MV-4-11 (cell line): ENCODE measurements at regions not wholly inside any gene's neighbourhood (a gene's known extent, or its start where the extent isn't known, plus 50 kb on each side); places are given as distances from the start of the nearest gene placed in this dataset.
A peak's percentile ranks its signal among the peaks of the same experiment; 100 is the strongest.
"Not testable (repeated sequence)": the region's sequence is repeated elsewhere in the genome, so short reads cannot be mapped to it uniquely, and the experiment has no call there.

Experiments used
- DNase-seq: peaks from one replicate; lab custom pipeline; 2025; lab: John Stamatoyannopoulos, UW

GRCh38 chrX:38940547-38940946 is 139.3 kb downstream of the MID1IP1 start:
- DNase-seq: no peak

- DNase-seq: peak; percentile 0
Measured at GRCh38 chrX:38941675-38942074, 140.4 kb downstream of the MID1IP1 start.

- no peak for DNase-seq
Measured at GRCh38 chrX:38943120-38943519, 141.9 kb downstream of the MID1IP1 start.

GRCh38 chrX:38948046-38948445 is 146.8 kb downstream of the MID1IP1 start:
- DNase-seq: no peak

GRCh38 chrX:38954520-38954919 is 153.3 kb downstream of the MID1IP1 start:
- DNase-seq: no peak

- DNase-seq: no peak
Measured at GRCh38 chrX:38959736-38960135, 158.5 kb downstream of the MID1IP1 start.

GRCh38 chrX:38960137-38960536 is 158.9 kb downstream of the MID1IP1 start:
- no peak for DNase-seq

- no peak for DNase-seq
Measured at GRCh38 chrX:38961936-38962335, 160.7 kb downstream of the MID1IP1 start.

GRCh38 chrX:38963244-38963643 is 162.0 kb downstream of the MID1IP1 start:
- DNase-seq: not testable (repeated sequence)

- DNase-seq: no peak
Measured at GRCh38 chrX:38965888-38966287, 164.6 kb downstream of the MID1IP1 start.

GRCh38 chrX:38968344-38969216 is 167.3 kb downstream of the MID1IP1 start:
- DNase-seq: no peak

GRCh38 chrX:38970074-38970473 is 168.8 kb downstream of the MID1IP1 start:
- no peak for DNase-seq

GRCh38 chrX:38970845-38971244 is 169.6 kb downstream of the MID1IP1 start:
- DNase-seq: no peak

GRCh38 chrX:38973322-38973721 is 172.1 kb downstream of the MID1IP1 start:
- DNase-seq: peak; percentile 17

- DNase-seq: no peak
Measured at GRCh38 chrX:38974542-38974941, 173.3 kb downstream of the MID1IP1 start.

GRCh38 chrX:38975368-38975942 is 174.2 kb downstream of the MID1IP1 start:
- DNase-seq: no peak

GRCh38 chrX:38982370-38982769 is 181.1 kb downstream of the MID1IP1 start:
- DNase-seq: no peak

GRCh38 chrX:38982843-38983242 is 181.6 kb downstream of the MID1IP1 start:
- no peak for DNase-seq

GRCh38 chrX:38985375-38985774 is 184.1 kb downstream of the MID1IP1 start:
- DNase-seq: peak; percentile 44

- DNase-seq: no peak
Measured at GRCh38 chrX:38985945-38986344, 184.7 kb downstream of the MID1IP1 start.

GRCh38 chrX:38986586-38986985 is 185.3 kb downstream of the MID1IP1 start:
- DNase-seq: no peak

- peak; percentile 80 for DNase-seq
Measured at GRCh38 chrX:38987198-38987651, 186.0 kb downstream of the MID1IP1 start.

- no peak for DNase-seq
Measured at GRCh38 chrX:38988301-38988700, 187.0 kb downstream of the MID1IP1 start.
